Activated T-cell treated with anti-CD3 and anti-CD28 coated beads, Interleukin-2, amount 50 U/mL, for 4 hours (primary cell): ENCODE measurements at regions not wholly inside any gene's neighbourhood (a gene's known extent, or its start where the extent isn't known, plus 50 kb on each side); places are given as distances from the start of the nearest gene placed in this dataset.

ENCODE experiments used
- ATAC-seq, 2 donors: fragments of 200-7000 bp; cut with Tn5 transposase; one replicate each; pipeline ENCODE4 v1.10.0; 2021
- DNase-seq: peaks from one replicate; pipeline ENCODE4 v3.0.0-alpha.2; 2020
- H3K27me3 Mint-ChIP-seq: one replicate; pipeline ENCODE4 v1.8.0; 2021; ENCODE audit warnings: low read depth, mixed read lengths
- H3K36me3 Mint-ChIP-seq: one replicate; pipeline ENCODE4 v1.8.0; 2022; ENCODE audit warnings: mixed read lengths; ENCODE audit not compliant: insufficient read depth
- H3K4me1 Mint-ChIP-seq: one replicate; pipeline ENCODE4 v1.8.0; 2021; ENCODE audit warnings: low read depth, mixed read lengths
- H3K4me3 Mint-ChIP-seq: one replicate; pipeline ENCODE4 v1.8.0; 2021; ENCODE audit warnings: mild to moderate bottlenecking, moderate library complexity, mixed read lengths
- H3K9me3 Mint-ChIP-seq: one replicate; pipeline ENCODE4 v1.8.0; 2021; ENCODE audit warnings: mixed read lengths

GRCh38 chr1:98049370-98050135 is 128.7 kb upstream of the DPYD start:
- Mint-ChIP-seq H3K36me3 (no peaks in the 10 kb centered on the region), H3K9me3 (no peaks in the 10 kb centered on the region), H3K27me3 (peaks cover 82% of the 10 kb centered on the region), H3K4me1 (peaks cover 38% of the 10 kb centered on the region), H3K4me3 (peak overlapping the region; percentile 4)
- ATAC-seq (no peak), DNase-seq (no peak)

- Mint-ChIP-seq H3K4me1 (peaks cover 37% of the 10 kb centered on the region), H3K27me3 (peaks cover 86% of the 10 kb centered on the region), H3K9me3 (no peaks in the 10 kb centered on the region), H3K36me3 (no peaks in the 10 kb centered on the region), H3K4me3 (peak overlapping the region; percentile 46)
- ATAC-seq (no peak), DNase-seq (no peak)
Measured at GRCh38 chr1:98048751-98049325, 128.0 kb upstream of the DPYD start.

- Mint-ChIP-seq H3K4me3 (peak overlapping the region; percentile 4), H3K4me1 (peaks cover 33% of the 10 kb centered on the region), H3K27me3 (peaks cover 86% of the 10 kb centered on the region), H3K9me3 (no peaks in the 10 kb centered on the region), H3K36me3 (no peaks in the 10 kb centered on the region)
- ATAC-seq (peak; percentile 55 to 70), DNase-seq (peak; percentile 49)
Measured at GRCh38 chr1:98048244-98048643, 127.4 kb upstream of the DPYD start.

- DNase-seq (no peak), ATAC-seq (no peak)
- no peak overlapping the region for H3K4me3 Mint-ChIP-seq
- H3K36me3 Mint-ChIP-seq = no peaks in the 10 kb centered on the region
- peaks cover 83% of the 10 kb centered on the region for H3K27me3 Mint-ChIP-seq
- no peaks in the 10 kb centered on the region for H3K9me3 Mint-ChIP-seq
- H3K4me1 Mint-ChIP-seq = peaks cover 28% of the 10 kb centered on the region
Measured at GRCh38 chr1:98047171-98047570, 126.3 kb upstream of the DPYD start.

GRCh38 chr1:98045767-98046641 is 125.2 kb upstream of the DPYD start:
- Mint-ChIP-seq H3K36me3 (no peaks in the 10 kb centered on the region), H3K4me3 (peak overlapping the region; percentile 78), H3K9me3 (no peaks in the 10 kb centered on the region), H3K27me3 (peaks cover 74% of the 10 kb centered on the region), H3K4me1 (peaks cover 28% of the 10 kb centered on the region)
- ATAC-seq (peak; percentile 56 to 57), DNase-seq (peak; percentile 6)

GRCh38 chr1:98045211-98045766 is 124.5 kb upstream of the DPYD start:
- no peaks in the 10 kb centered on the region for H3K36me3 Mint-ChIP-seq
- peak; percentile 22 to 34 for ATAC-seq
- H3K9me3 Mint-ChIP-seq = no peaks in the 10 kb centered on the region
- H3K4me3 Mint-ChIP-seq = peak overlapping the region; percentile 78
- H3K4me1 Mint-ChIP-seq = peaks cover 28% of the 10 kb centered on the region
- H3K27me3 Mint-ChIP-seq = peaks cover 70% of the 10 kb centered on the region
- no peak for DNase-seq

- Mint-ChIP-seq H3K27me3 (peaks cover 65% of the 10 kb centered on the region), H3K4me3 (peak overlapping the region; percentile 67), H3K9me3 (no peaks in the 10 kb centered on the region), H3K4me1 (peaks cover 28% of the 10 kb centered on the region), H3K36me3 (no peaks in the 10 kb centered on the region)
- ATAC-seq (no peak), DNase-seq (no peak)
Measured at GRCh38 chr1:98044766-98045165, 123.9 kb upstream of the DPYD start.

- H3K27me3 Mint-ChIP-seq = peaks cover 60% of the 10 kb centered on the region
- peaks cover 23% of the 10 kb centered on the region for H3K4me1 Mint-ChIP-seq
- H3K9me3 Mint-ChIP-seq = no peaks in the 10 kb centered on the region
- H3K36me3 Mint-ChIP-seq = no peaks in the 10 kb centered on the region
- DNase-seq = no peak
- ATAC-seq = no peak
- H3K4me3 Mint-ChIP-seq = peak overlapping the region; percentile 6
Measured at GRCh38 chr1:98044071-98044697, 123.3 kb upstream of the DPYD start.

GRCh38 chr1:98035602-98036002 is 114.8 kb upstream of the DPYD start:
- DNase-seq = no peak
- peaks cover 6% of the 10 kb centered on the region for H3K27me3 Mint-ChIP-seq
- no peak for ATAC-seq
- no peak overlapping the region for H3K4me3 Mint-ChIP-seq
- no peaks in the 10 kb centered on the region for H3K36me3 Mint-ChIP-seq
- peaks cover 1% of the 10 kb centered on the region for H3K4me1 Mint-ChIP-seq
- H3K9me3 Mint-ChIP-seq = no peaks in the 10 kb centered on the region

GRCh38 chr1:98034505-98034904 is 113.7 kb upstream of the DPYD start:
- H3K27me3 Mint-ChIP-seq = peaks cover 6% of the 10 kb centered on the region
- ATAC-seq = no peak

GRCh38 chr1:98032958-98033357 is 112.1 kb upstream of the DPYD start:
- ATAC-seq (no peak), DNase-seq (no peak)
- Mint-ChIP-seq H3K4me1 (peaks cover 4% of the 10 kb centered on the region), H3K36me3 (no peaks in the 10 kb centered on the region), H3K27me3 (peaks cover 6% of the 10 kb centered on the region), H3K9me3 (no peaks in the 10 kb centered on the region), H3K4me3 (no peak overlapping the region)

More at GRCh38 chr1:98034505-98034904, 113.7 kb upstream of the DPYD start:
- DNase-seq = no peak
- Mint-ChIP-seq H3K36me3 (no peaks in the 10 kb centered on the region), H3K4me1 (peaks cover 4% of the 10 kb centered on the region), H3K4me3 (no peak overlapping the region), H3K9me3 (no peaks in the 10 kb centered on the region)

- Mint-ChIP-seq H3K36me3 (no peaks in the 10 kb centered on the region), H3K27me3 (peaks cover 6% of the 10 kb centered on the region), H3K9me3 (no peaks in the 10 kb centered on the region), H3K4me1 (peaks cover 4% of the 10 kb centered on the region), H3K4me3 (no peak overlapping the region)
- ATAC-seq (no peak), DNase-seq (no peak)
Measured at GRCh38 chr1:98030976-98031375, 110.1 kb upstream of the DPYD start.

- Mint-ChIP-seq H3K4me1 (peaks cover 4% of the 10 kb centered on the region), H3K4me3 (no peak overlapping the region), H3K9me3 (no peaks in the 10 kb centered on the region), H3K27me3 (peaks cover 6% of the 10 kb centered on the region), H3K36me3 (no peaks in the 10 kb centered on the region)
- DNase-seq (no peak), ATAC-seq (peak; percentile 40 to 50)
Measured at GRCh38 chr1:98030483-98030882, 109.6 kb upstream of the DPYD start.

GRCh38 chr1:98028800-98029199 is 108.0 kb upstream of the DPYD start:
- DNase-seq = no peak
- Mint-ChIP-seq H3K9me3 (no peaks in the 10 kb centered on the region), H3K27me3 (peaks cover 2% of the 10 kb centered on the region), H3K36me3 (no peaks in the 10 kb centered on the region), H3K4me3 (no peak overlapping the region), H3K4me1 (peaks cover 4% of the 10 kb centered on the region)
- ATAC-seq = no peak
